ENCODE measurements at regions not wholly inside any gene's neighbourhood (a gene's known extent, or its start where the extent isn't known, plus 50 kb on each side); places are given as distances from the start of the nearest gene placed in this dataset.

DNA sequence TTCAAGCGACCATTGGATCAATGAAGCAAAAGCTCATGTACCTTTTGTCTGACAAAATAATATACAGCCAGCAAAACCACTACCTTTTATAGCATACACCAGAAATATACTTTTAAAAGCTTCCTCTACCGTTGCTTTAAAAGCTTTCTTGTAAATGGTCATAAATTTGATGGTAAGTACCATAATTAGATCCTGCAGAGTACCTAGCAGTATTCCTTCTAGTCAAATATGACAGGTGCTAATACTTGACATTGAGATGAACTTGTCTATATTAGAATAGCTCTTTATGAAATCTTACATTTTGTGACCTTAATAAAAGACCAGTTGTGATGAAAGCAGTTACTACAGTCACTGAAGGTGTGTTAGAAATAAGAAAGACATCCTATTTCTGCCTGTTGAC lies 340.5 kb upstream of the ANO3 start:
- DNase-seq, result no peak

DNA sequence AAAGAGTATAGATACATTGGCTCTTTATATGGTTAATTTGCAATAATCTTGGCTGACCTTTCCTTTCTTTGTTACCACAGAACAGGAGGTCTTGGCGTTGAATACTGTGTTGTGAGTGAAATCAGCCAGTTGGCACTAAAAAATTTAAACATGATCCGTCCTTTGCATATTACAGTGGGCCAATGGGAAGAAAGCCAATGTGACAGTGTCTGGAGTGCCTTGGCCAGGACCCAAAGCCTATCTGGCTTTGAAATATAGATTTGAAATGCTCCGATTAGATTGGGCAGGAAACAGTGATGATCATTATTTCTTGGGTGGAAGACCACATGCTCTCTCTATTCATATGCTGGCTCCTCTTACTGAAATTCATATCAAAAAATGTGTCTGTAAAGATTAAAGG lies 339.6 kb upstream of the ANO3 start:
- DNase-seq, result no peak

DNA sequence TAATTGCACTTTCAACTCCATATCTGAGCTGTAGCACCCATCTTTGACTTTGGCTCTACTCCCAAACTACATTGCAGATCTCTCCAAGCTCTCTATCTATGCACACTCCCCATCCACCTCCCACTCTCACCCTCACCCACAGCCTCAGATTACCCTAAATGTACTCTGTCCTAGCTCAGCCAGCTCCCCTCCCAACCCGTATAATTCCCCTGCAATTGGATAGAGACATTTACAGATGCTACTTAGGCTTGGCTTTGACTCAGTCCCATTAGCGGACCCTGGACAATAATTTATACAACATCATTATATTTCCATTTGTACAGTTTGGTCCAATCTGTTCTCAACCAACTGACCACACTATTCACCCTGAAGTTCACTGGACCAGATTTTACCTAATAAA lies 338.9 kb upstream of the ANO3 start:
- no peak for DNase-seq

DNA sequence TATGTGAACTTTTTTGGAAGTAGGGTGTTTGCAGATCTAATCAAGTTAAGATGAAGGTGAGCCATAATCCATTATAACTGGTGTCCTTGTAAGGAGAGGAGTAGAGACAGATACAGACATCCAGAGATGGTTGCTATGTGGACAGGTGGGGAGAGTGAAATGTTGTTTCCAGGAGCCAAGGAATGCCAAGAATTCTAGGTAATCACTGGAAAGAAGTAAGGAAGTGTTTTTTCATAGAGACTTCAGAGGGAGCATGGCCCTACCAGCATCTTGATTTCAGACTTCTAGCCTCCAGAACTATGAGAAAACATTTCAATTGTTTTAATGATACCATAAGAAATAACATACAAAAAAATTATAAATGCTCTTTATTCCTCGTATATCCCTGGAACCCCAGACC lies 320.5 kb upstream of the ANO3 start:
- DNase-seq, result peak; percentile 58

DNA sequence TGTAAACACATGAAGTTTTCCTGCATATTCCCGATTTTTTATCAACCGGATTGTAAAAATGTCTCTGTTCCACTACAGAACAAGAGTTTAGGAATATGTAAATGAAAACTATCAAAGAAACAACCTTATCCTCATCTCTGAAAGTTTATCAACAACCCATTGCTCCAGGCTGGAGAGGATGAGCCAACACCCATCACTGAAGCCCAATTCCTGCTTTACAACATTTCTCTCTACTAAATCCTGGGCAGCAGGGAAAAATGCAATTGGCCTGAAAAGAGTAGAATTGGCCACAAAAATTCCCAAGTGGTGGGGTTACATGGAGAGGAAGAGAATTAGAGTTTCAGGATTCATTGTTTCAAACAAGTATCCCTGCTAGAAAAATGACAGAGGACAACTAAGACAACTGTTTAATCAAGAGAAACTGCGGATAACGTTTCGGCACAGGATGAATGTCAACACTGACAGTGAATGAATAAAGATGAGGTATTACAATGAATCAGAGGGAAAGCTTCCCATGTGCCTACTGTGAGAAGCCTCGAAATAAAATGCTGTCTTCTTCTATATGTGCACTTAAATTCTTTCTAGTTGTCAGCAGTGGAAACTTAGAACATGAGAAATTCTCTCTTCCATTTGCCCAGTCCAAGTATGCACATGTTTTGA lies 317.3 kb upstream of the ANO3 start:
- no peak for DNase-seq

DNA sequence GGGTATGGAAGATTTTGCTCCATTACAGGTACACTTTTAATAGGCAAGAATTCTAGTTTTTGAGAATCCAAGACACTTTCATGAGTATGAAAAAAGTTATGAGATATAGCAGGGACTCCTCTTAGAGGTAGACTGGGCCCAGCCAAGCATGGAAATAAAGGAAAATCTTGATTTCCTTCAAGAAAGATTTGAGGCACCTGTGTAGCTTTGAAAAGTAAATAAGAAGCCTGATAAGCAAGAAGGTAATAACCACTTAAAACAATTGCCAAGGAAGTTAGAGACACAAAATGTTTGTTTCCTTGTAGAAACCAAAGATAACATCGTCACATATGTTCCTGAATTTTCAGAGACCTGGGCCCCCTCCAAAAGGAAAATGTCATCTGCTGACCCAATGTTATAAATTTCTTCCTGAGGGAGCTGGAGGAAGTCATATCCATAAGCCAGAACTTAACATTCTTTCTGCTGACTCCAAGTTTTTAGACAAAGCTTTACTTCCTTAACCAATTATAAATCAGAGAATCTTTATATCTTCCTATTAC lies 314.5 kb upstream of the ANO3 start:
- DNase-seq, result no peak

DNA sequence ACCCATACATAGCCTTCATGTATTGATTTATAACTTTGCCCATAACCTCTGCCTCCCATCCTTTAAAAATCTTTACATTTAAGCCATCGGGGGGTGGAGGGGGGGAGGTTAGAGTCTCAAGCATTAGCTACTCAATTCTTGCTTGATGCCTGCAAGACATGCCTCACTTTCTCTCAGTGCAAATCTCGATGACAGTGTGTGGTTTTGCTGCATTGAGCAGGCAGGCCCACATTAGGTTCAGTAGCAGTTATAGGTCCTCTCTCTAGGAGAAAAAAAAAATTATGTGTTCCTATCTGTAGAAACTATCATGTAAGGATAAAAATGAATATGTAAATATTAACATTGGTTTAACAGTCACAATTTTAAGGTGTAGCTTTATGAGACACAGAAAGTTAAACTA lies 314.0 kb upstream of the ANO3 start:
- DNase-seq, result no peak

DNA sequence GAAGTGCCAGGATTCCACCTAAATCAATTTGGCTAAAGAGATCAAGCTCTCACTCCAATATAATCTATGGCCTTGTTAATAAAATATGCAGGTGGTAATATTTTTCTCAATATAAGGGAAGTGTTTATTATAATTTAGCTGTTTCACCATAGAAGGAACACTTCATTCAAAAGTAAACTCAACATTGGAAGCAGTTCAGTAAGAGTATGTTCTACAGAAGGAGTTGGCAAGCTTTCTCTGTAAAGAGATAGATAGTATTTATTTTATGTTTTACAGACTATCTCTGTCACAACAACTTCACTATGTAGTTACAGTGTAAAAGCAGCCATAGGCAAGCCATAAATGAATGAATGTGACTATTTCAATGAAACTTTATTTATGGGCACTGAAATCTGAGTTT lies 313.6 kb upstream of the ANO3 start:
- no peak for DNase-seq

DNA sequence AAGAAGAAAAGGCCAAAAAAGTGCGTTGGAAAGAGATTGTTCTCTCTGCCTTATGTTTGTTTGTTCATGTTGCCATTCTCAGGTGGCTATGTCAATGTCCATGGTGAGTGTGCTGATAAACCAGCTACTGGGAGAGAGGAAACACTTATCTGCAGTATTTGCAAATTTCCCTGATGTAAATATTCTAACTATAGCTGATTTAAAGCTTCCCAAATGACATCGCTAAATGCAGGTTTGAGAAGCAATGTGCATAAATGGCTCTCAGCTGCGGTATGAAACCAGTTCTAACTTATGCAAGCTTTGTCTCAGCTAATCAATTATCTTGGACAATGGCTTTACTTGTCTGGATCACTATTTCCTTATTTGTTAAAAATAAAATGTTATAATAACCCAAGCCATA lies 312.5 kb upstream of the ANO3 start:
- DNase-seq, result no peak

DNA sequence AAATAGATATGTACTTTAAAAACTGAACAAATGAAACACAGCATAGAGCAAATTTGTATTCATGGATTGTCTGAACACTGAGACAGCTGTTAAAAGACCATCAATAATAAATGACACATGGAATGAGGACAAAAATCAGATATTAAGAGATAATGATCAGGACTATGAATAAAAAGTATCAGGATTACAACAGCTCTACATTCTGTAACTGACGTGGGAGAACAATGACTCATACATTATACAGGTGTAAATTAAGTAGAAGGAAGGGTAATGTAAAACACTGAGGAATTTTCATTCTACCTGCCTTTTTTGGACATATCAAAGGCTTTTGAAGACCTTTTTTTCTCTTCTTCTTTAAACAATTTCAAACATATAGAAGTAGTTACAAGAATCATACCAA lies 310.9 kb upstream of the ANO3 start:
- DNase-seq, result no peak

DNA sequence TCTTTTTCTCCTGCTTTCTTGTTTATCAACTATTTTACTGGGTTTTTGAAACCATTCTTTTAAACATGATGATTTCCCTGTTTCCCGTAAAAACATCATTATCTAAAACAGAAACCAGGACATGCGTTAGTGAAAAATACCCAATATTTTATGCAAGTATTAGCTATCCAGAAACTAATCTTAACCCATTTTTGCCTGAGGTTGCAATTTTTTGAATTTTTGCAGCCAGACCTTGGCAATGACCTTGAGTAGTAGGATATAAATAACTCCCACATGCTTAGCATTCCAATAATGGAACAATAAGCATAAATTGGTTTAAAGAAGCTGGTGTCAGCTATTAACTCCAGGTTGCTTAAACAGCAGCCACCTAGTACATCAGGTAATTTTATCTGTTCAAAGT lies 308.9 kb upstream of the ANO3 start:
- DNase-seq, result no peak

DNA sequence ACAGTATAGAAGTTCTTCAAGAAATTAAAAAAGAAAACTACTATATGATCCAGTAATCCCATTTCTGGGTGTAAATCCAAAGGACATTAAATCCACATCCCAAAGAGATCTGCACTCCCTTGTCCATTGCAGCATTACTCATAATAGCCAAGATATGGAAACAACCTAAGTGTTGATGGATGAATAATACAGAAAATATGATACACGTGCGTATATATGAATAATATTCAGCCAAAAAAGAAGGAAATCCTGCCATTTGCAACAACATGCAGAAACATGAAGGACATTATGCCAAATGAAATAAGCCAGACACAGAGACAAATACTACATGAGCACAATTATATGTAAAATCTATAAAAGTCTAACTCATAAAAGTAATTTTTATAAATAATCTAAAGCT lies 306.3 kb upstream of the ANO3 start:
- no peak for DNase-seq

DNA sequence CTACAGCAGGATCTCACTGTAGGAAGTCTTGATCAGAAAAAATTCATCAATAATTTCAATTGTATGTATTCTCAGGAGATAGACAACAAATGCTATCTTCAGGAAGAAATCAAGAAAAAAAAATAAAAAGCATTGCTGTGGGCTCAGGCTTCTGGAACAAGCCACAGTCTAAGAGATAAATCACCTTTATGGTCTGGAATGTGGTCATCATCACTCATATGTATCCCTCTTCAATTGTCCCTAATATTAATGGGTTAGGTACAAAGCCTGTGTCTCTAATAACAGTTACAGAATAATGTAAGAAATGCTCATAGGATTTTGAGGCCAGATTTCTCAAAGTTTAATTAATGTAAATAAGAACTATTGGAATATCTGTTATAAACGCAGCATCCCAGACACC lies 305.9 kb upstream of the ANO3 start:
- no peak for DNase-seq

DNA sequence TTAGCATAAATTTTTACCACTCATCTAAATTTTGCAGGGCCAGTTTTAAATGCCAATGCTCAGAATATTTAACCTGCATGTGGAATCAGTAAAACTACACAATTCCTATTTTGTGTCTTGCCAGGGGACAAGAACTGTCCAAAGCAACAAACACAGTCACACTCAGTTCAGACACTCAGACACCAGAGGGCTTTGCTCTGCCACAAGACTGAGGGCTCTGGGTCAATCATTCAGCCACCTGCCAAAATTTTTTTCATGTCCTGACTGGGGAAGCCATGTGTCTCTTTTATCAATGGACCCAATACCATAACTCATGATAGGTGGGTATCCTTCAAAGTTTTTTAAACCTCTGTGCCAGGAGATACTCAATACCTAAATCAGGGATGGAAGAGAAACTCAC lies 304.0 kb upstream of the ANO3 start:
- DNase-seq, result no peak

DNA sequence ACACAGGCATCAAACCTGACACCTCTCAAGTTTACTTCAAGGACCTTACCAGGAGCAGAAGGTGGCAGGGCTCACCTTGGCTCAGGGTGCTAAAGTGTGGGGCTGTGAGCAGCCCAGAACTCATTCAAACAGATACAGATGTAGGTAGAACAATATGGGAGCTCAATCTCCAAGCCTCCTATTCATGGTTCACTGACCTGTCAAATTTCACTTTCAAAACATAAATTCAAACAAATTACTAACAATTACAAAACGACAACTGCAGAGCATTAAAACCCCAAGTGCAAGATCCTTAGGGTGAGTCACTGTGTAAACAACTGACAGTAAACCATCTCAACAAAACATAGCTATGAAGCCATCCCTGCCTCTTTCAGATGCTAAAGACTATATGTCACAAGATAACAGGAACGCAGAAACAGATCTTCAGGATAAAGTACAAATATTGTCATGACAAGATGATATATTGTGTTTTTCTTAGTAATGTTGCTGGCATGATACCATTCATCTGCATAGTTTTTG lies 303.5 kb upstream of the ANO3 start:
- no peak for DNase-seq

DNA sequence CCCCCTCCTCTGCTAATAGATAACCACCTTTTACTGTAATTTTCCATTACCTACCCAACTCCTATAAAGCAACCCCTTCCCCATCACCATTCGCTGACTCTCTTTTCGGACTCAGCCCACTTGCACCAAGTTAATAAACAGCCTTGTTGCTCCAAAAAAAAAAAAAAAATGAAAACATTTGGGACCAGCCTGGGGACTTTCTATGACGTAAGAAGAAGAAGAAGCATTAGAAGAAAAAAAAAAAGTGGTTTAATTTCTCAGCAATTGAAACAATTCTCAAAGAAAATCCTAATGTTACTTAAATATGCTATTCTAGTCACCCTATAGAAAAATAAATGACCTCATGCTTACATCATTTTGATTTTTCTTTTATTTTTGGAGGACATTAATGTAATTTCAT lies 301.5 kb upstream of the ANO3 start:
- DNase-seq, result no peak

DNA sequence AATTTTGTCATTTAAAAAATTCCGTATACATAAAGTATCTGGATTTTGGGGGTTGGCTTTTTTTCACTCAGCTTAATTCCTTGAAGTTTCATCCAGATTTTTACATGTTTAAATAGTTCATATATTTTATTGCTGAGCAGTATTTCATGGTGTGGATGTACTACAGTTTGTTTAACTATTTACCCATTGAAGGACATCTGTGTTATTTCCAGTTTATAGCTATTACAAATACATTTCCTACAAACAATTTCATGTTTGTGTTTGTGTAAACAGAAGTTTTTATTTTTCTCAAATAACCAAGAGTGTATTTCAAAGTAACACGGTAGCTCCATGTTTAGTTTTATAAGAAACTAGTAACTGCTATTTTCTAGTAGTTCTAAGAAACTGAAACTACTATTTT lies 299.7 kb upstream of the ANO3 start:
- no peak for DNase-seq

DNA sequence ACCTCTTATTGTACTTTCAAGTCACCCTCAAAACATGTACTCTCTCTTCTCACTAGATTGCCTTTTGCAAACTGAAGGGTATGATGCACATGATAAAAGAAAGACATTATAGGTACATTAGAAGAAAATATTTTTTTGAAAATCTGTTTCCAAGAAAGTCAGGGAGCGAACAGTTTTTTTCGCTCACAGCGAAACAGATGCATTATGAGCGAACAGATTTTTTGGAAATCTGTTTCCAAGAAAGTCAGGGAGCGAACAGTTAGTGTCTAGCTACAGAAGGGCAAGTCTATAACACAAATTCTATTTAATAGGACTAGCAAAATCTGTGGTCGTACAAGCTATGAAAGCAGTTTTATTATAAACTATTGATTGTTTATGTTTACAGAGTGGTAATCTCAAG lies 296.2 kb upstream of the ANO3 start:
- no peak for DNase-seq

DNA sequence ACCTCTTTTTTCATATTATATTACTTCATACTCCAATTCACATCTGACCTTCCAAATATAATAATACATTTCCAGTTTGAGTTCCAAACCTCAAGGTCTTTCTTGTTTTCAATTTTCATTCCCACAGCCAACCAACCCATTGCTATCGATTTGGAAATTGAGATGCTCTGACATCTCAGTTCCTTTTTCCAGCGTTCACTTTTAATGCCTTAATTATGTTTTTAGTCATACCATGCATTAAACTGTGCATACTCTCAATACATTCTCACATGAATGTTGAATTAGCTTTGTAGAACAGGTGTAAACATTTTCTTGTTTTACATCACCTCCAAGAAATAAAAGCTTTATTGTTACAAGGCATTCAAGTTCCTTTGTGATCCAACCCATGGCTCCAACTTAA lies 294.2 kb upstream of the ANO3 start:
- no peak for DNase-seq

DNA sequence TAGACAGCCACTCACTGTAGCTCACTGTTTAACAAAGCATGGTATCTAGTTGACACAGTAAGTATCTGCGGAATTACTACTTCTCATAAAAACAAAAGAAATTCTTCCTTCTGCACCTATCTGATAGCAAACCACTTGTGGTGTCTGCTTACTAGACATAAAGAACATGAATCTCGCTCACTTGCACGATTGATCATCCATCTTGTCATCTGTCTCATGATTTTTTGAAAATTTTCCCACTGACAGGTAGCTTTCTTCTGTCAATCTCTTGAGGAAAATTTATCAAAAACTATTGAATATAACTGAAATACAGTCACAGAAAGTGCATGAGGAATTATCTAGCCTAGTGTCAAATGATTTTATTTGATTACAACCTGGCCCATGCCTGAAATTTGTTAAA lies 291.6 kb upstream of the ANO3 start:
- no peak for DNase-seq

DNA sequence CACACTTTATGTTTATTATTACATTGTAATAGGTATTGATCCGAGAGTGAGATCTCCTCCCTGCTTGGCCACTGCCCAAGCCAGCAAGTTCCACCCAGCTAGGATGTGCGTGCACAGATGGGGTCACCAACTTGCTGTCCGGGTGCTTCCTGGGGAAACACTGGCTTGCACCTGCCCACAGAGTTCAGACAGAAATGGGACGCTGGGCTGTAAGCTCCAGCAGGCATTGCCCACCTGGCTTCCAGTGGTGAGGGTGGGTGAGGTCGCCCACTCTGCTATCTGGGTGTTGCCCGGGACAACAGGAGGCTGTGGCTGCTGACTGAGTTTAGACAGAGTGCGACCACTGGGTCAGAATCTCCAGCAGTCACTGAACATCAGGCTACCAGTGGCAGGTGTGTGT lies 289.8 kb upstream of the ANO3 start:
- DNase-seq, result no peak

DNA sequence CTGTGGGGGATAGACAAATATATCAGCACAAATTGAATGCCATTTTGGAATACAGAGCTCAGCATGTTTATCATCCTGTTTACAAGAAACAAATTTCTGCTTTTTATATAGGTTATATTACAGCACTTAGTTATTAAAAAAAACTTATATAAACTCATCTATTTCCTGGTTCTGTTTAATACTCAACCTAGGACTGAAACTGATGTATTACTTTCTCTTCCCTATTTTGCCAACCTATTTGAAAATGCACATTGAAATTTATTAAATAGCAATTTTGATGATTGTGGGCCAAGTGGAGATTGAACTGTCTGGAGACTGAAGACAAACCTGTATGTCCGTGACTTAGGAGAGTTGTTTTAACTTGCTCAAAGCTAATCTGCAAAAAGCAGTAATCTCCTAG lies 288.3 kb upstream of the ANO3 start:
- no peak for DNase-seq

DNA sequence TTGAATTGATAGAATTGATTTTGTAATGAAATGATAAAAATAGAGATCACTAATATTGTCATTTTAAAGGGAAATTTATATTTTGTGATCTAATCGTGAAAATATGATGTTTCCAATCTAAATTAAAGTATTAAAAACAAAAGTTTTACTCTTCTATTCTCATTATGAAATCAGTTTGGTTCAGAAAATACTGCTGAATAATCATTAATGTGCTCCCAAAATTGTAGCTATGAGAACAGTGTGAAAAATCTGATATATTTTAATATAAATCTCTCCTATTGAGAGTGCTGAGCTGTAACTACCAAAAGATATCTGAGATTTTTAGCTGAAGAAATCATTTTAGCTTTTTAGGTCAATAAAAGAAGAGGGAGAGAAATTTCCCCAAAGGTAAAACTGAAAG lies 287.5 kb upstream of the ANO3 start:
- DNase-seq, result no peak

DNA sequence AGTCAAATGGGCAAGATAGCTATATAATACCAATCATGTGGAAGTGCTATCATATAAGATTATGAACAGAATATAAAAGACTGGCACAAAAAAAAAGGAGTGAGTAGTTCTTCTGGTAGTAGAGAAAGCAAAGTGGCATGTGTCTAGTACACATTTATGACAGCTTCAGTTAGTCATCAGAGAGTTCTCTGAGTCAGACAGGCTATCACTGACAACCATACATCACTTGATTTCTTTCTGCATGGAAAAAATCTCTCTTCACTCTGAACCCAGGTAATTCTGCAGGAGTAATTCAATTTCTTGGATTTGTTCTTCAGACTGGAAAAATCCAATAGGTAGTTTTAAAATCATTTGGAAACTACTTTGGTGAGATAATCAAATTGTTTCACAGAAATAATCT lies 286.8 kb upstream of the ANO3 start:
- no peak for DNase-seq

DNA sequence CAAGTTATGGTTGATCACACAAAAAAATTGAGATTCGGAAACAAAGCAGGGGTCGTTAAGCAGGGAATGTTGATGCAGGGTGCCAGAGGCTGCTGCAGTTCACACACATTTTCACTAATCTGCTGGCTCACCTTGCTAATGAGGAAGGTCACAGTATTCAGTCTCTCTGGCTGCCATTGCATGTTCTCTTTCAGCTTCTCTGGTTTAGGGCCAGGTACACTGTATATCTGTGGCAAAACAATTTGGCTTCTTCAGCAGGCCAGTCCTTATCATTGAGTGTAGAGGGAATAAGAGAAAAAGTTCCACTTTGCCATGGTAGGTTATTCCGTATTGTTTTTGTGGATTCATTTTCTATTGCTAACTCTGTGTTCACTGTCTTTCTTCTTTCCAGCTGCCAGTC lies 283.7 kb upstream of the ANO3 start:
- no peak for DNase-seq

All from islet precursor cell (in vitro differentiated cells).